ENCODE measurements at regions not wholly inside any gene's neighbourhood (a gene's known extent, or its start where the extent isn't known, plus 50 kb on each side); places are given as distances from the start of the nearest gene placed in this dataset.

GRCh38 chr2:136715146-136715545, 50.2 kb upstream of the THSD7B start:
- Mint-ChIP-seq H3K4me3 (no peak overlapping the region), H3K27ac (no peak overlapping the region), H3K4me1 (no peaks in the 10 kb centered on the region), H3K9me3 (peaks cover 1% of the 10 kb centered on the region), H3K27me3 (ENCODE audit: low read depth) (no peaks in the 10 kb centered on the region), H3K36me3 (no peaks in the 10 kb centered on the region)
- TF ChIP-seq, protein P1, sequence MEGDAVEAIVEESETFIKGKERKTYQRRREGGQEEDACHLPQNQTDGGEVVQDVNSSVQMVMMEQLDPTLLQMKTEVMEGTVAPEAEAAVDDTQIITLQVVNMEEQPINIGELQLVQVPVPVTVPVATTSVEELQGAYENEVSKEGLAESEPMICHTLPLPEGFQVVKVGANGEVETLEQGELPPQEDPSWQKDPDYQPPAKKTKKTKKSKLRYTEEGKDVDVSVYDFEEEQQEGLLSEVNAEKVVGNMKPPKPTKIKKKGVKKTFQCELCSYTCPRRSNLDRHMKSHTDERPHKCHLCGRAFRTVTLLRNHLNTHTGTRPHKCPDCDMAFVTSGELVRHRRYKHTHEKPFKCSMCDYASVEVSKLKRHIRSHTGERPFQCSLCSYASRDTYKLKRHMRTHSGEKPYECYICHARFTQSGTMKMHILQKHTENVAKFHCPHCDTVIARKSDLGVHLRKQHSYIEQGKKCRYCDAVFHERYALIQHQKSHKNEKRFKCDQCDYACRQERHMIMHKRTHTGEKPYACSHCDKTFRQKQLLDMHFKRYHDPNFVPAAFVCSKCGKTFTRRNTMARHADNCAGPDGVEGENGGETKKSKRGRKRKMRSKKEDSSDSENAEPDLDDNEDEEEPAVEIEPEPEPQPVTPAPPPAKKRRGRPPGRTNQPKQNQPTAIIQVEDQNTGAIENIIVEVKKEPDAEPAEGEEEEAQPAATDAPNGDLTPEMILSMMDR (IDR thresholded peaks at IDR 0.05; ENCODE audit: unreplicated experiment): no peak
- DNase-seq (ENCODE audit: low spot score in 2 of 2, unreplicated experiment in 2 of 2): no peak

DNA sequence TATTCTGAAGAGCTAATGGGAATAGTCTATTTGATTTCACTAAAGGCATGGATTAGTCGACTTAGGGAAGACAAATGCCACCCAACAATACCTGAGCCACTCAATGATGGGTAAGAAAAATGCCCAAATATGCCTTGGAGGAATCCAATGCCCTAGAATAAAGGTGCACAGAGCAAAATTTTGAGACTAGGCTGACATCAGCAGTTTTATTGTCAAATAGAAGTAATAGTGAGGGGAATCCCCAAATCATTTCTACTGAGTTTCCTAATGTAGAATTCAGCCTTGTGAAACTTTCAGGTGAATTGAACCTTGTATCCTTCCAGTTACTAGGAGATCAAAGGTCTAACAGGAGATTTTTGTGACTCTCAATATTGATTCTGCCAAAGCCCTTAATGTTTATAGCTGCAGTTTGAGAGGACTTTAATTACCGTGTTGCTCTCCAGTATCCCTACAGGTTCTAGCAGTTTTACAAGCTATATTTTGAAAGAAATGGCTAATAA, 50.8 kb upstream of the THSD7B start:
- no peaks in the 10 kb centered on the region for H3K27me3 Mint-ChIP-seq (ENCODE audit: low read depth)
- no peaks in the 10 kb centered on the region for H3K4me1 Mint-ChIP-seq
- no peaks in the 10 kb centered on the region for H3K36me3 Mint-ChIP-seq
- H3K4me3 Mint-ChIP-seq: no peak overlapping the region
- no peaks in the 10 kb centered on the region for H3K9me3 Mint-ChIP-seq
- H3K27ac Mint-ChIP-seq: no peak overlapping the region
- TF ChIP-seq, protein P1 (IDR thresholded peaks at IDR 0.05; ENCODE audit: unreplicated experiment): no peak
- DNase-seq (ENCODE audit: low spot score in 2 of 2, unreplicated experiment in 2 of 2): no peak

- H3K27ac Mint-ChIP-seq: no peak overlapping the region
- H3K4me3 Mint-ChIP-seq: no peak overlapping the region
- H3K27me3 Mint-ChIP-seq (ENCODE audit: low read depth): no peaks in the 10 kb centered on the region
- H3K36me3 Mint-ChIP-seq: no peaks in the 10 kb centered on the region
- H3K9me3 Mint-ChIP-seq: no peaks in the 10 kb centered on the region
- no peaks in the 10 kb centered on the region for H3K4me1 Mint-ChIP-seq
- no peak for DNase-seq (ENCODE audit: low spot score in 2 of 2, unreplicated experiment in 2 of 2)
- TF ChIP-seq, protein P1 (IDR thresholded peaks at IDR 0.05; ENCODE audit: unreplicated experiment): no peak
Measured at GRCh38 chr2:136713739-136714138, 51.6 kb upstream of the THSD7B start.

- TF ChIP-seq, protein P1 (IDR thresholded peaks at IDR 0.05; ENCODE audit: unreplicated experiment): no peak
- H3K36me3 Mint-ChIP-seq: no peaks in the 10 kb centered on the region
- H3K4me3 Mint-ChIP-seq: no peak overlapping the region
- H3K27me3 Mint-ChIP-seq (ENCODE audit: low read depth): no peaks in the 10 kb centered on the region
- no peaks in the 10 kb centered on the region for H3K4me1 Mint-ChIP-seq
- peaks cover 11% of the 10 kb centered on the region for H3K9me3 Mint-ChIP-seq
- no peak for DNase-seq (ENCODE audit: low spot score in 2 of 2, unreplicated experiment in 2 of 2)
- H3K27ac Mint-ChIP-seq: no peak overlapping the region
Measured at GRCh38 chr2:136705336-136705735, 60.0 kb upstream of the THSD7B start.

GRCh38 chr2:136703214-136703613, 62.1 kb upstream of the THSD7B start:
- no peaks in the 10 kb centered on the region for H3K4me1 Mint-ChIP-seq
- no peak overlapping the region for H3K27ac Mint-ChIP-seq
- TF ChIP-seq, protein P1 (IDR thresholded peaks at IDR 0.05; ENCODE audit: unreplicated experiment): no peak
- H3K27me3 Mint-ChIP-seq (ENCODE audit: low read depth): no peaks in the 10 kb centered on the region
- no peaks in the 10 kb centered on the region for H3K36me3 Mint-ChIP-seq
- peaks cover 18% of the 10 kb centered on the region for H3K9me3 Mint-ChIP-seq
- no peak overlapping the region for H3K4me3 Mint-ChIP-seq
- no peak for DNase-seq (ENCODE audit: low spot score in 2 of 2, unreplicated experiment in 2 of 2)

GRCh38 chr2:136696438-136696837, 68.9 kb upstream of the THSD7B start:
- no peak for DNase-seq (ENCODE audit: low spot score in 2 of 2, unreplicated experiment in 2 of 2)
- Mint-ChIP-seq H3K4me1 (no peaks in the 10 kb centered on the region), H3K27me3 (ENCODE audit: low read depth) (no peaks in the 10 kb centered on the region), H3K4me3 (no peak overlapping the region), H3K27ac (no peak overlapping the region), H3K9me3 (peaks cover 7% of the 10 kb centered on the region), H3K36me3 (no peaks in the 10 kb centered on the region)
- TF ChIP-seq, protein P1 (IDR thresholded peaks at IDR 0.05; ENCODE audit: unreplicated experiment): no peak

Data from mesothelial cell of epicardium (in vitro differentiated cells).